ENCODE measurements at regions not wholly inside any gene's neighbourhood (a gene's known extent, or its start where the extent isn't known, plus 50 kb on each side); places are given as distances from the start of the nearest gene placed in this dataset.
"Not testable (repeated sequence)": the region's sequence is repeated elsewhere in the genome, so short reads cannot be mapped to it uniquely, and the experiment has no call there.

DNA sequence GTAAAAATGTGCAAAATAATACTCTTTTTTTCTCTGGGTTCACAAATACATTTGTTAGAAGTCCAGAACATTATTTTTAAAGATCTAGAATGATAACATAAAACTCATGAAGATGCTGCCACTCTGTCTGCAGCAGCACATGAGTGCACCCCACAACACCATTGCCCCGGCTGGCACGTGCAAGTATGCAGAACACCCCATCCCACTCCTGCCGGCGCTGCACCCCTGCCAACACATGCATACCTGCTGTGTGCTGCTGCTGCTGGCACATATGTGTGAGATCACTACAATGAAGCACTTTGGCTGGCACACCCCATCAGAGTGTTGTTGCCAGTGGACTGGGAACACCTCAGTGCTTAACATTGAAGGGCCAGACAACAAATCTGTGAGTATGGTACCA, 129.1 kb downstream of the CCT8L2 start:
- H3K4me3 ChIP-seq; DNase-seq; intact Hi-C loops (cut with DNase I); H3K27me3 ChIP-seq; H3K27ac ChIP-seq; H3K36me3 ChIP-seq; H3K4me1 ChIP-seq; H3K9me3 ChIP-seq: not testable (repeated sequence)
- WGBS, 2 donors, result 85 to 92% methylated on average over 4 of the region's 4 CpGs

GRCh38 chr22:16447451-16447850, 145.2 kb downstream of the CCT8L2 start:
- H3K4me1 ChIP-seq; H3K9me3 ChIP-seq; H3K27me3 ChIP-seq; DNase-seq; H3K36me3 ChIP-seq; H3K27ac ChIP-seq; intact Hi-C loops (cut with DNase I); H3K4me3 ChIP-seq: not testable (repeated sequence)
- 55 to 58% methylated on average over 7 of the region's 7 CpGs for WGBS, 2 donors

DNA sequence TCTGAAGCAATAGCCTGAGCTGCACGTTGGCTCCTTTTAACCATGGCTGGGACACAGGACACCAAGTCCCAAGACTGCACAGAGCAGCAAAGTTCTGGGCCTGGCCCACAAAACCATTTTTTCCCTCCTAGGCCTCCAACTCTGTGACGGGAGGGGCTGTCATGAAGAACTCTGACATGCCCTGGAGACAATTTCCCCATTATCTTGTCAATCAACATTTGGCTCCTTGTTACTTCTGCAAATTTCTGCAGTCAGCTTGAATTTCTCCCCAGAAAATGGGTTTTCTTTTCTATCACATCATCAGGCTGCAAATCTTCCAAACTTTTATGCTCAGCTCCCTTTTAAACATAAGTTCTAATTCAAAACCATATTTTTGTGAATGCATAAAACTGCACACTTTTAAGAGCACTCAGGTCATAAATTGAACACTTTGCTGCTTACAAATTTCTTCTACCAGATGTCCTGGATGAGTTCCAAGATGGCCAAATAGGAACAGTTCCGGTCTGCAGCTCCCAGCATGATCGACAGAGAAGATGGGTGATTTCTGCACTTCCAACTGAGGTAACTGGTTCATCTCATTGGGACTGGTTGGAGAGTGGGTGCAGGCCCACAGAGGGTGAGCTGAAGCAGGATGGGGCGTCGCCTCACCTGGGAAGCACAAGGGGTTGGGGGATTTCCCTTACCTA, 145.7 kb downstream of the CCT8L2 start:
- H3K4me1 ChIP-seq; H3K9me3 ChIP-seq; H3K4me3 ChIP-seq; H3K36me3 ChIP-seq; H3K27ac ChIP-seq; DNase-seq; intact Hi-C loops (cut with DNase I); H3K27me3 ChIP-seq: not testable (repeated sequence)
- 61 to 68% methylated on average over 6 of the region's 6 CpGs for WGBS, 2 donors

DNA sequence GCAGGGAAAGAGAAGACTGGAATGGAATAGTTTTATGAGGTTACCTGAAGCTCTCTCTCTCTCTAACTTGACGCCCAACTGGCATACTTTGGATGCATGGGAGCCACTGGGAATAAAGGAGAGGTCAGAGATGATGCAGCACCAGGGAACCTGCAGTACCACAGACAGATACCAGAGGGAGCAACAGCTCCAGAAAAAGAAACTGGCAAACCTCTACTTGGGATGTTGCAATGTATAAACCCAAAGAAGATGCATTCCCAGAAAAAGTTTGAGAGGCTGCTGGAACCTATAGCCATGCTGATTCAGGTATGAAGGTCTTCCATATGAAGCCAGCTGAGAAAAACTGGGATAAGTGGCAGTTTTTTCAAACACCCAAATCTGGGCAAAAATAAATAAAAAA, 151.6 kb downstream of the CCT8L2 start:
- WGBS, 2 donors, result 19 to 29% methylated on average over 1 of the region's 1 CpG
- H3K27ac ChIP-seq; H3K9me3 ChIP-seq; H3K4me1 ChIP-seq; H3K4me3 ChIP-seq; H3K36me3 ChIP-seq; DNase-seq; H3K27me3 ChIP-seq; intact Hi-C loops (cut with DNase I): not testable (repeated sequence)
- TF ChIP-seq, protein P1, sequence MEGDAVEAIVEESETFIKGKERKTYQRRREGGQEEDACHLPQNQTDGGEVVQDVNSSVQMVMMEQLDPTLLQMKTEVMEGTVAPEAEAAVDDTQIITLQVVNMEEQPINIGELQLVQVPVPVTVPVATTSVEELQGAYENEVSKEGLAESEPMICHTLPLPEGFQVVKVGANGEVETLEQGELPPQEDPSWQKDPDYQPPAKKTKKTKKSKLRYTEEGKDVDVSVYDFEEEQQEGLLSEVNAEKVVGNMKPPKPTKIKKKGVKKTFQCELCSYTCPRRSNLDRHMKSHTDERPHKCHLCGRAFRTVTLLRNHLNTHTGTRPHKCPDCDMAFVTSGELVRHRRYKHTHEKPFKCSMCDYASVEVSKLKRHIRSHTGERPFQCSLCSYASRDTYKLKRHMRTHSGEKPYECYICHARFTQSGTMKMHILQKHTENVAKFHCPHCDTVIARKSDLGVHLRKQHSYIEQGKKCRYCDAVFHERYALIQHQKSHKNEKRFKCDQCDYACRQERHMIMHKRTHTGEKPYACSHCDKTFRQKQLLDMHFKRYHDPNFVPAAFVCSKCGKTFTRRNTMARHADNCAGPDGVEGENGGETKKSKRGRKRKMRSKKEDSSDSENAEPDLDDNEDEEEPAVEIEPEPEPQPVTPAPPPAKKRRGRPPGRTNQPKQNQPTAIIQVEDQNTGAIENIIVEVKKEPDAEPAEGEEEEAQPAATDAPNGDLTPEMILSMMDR (IDR thresholded peaks at IDR 0.05), result peak in 2 of 4 experiments; percentile 10 to 24

DNA sequence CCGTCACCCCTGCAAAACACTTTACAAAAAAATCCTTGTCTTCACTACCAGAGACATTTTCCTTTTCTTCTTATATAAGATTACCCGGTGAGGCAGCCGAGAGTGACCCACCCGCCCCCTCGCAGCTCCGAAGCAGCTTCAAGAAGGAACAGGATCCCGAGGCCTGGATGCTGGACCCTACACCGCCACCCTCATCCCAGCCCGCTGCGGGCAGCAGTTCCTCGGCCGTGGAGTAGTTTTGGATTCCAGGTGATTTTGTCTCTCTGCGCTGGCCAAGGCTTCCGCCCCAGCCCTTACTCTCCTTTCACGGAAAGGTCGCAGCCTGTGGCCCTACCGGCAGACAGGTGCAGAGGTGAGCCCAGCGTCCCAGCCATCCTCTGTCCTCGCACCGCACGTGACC, 169.1 kb downstream of the CCT8L2 start:
- intact Hi-C loops (cut with DNase I); H3K4me3 ChIP-seq; H3K9me3 ChIP-seq; H3K4me1 ChIP-seq; H3K27ac ChIP-seq; DNase-seq; H3K27me3 ChIP-seq; H3K36me3 ChIP-seq: not testable (repeated sequence)
- WGBS, 2 donors, result 84 to 88% methylated on average over 21 of the region's 21 CpGs

DNA sequence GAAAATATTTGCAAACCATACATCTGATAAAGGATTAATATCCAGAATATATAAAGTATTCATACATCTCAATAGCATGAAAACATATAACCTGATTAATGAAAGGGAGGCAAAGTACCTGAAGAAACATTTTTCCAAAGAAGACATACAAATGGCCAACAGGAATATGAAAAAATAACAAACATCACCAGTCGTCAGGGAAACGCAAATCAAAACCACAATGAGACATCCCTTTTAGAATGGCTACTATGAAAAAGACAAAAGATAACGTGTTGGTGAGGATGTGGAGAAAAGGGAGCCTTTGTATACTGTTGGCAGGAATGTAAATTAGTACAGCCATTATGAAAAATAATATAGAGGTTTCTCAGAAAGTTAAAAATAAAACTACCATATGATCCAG, 175.1 kb downstream of the CCT8L2 start:
- not testable (repeated sequence) for H3K4me1 ChIP-seq, DNase-seq
- WGBS, 2 donors, result 55 to 59% methylated on average over 3 of the region's 3 CpGs

DNA sequence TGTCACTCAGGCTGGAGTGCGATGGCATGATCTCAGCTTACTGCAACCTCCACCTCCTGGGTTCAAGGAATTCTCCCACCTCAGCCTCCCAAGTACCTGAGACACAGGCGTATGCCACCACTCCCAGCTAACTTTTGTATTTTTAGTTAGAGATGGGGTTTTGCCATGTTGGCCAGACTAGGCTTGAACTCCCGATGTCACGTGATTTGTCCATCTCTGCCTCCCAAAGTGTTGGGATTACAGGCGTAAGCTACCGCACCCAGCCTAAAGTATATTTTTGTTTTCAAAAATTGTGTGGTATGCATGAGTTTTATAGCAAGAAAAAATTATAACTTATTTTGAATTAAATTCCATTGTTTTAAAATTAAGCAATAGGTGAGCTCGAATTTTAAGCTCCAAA, 188.0 kb downstream of the CCT8L2 start:
- DNase-seq; H3K36me3 ChIP-seq; H3K9me3 ChIP-seq; H3K27ac ChIP-seq; H3K27me3 ChIP-seq; H3K4me3 ChIP-seq; H3K4me1 ChIP-seq; intact Hi-C loops (cut with DNase I): not testable (repeated sequence)
- WGBS, 2 donors, result 78 to 81% methylated on average over 7 of the region's 7 CpGs

More for the DNA sequence above, 175.1 kb downstream of the CCT8L2 start:
- H3K36me3 ChIP-seq; H3K4me3 ChIP-seq; H3K27me3 ChIP-seq; H3K9me3 ChIP-seq; H3K27ac ChIP-seq; intact Hi-C loops (cut with DNase I): not testable (repeated sequence)

DNA sequence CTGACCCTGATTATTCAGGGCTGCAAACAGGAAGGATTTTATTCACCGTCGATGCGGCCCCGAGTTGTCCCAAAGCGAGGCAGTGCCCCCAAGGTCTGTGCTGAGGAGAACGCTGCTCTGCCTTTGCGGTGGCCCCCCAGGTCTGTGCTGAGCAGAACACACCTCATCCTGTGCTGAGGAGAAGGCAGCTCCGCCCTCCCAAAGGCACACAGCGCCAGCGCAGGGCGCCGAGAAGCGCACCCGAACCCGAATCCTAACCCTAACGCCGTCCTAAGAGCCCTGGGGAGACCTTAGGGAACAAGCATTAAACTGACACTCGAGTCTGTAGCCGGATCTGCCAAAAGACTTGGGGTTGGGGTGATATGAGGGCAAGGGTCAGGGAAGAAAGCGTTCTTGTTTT, 188.9 kb downstream of the CCT8L2 start:
- H3K9me3 ChIP-seq; H3K4me1 ChIP-seq; H3K27me3 ChIP-seq; intact Hi-C loops (cut with DNase I); H3K27ac ChIP-seq; H3K4me3 ChIP-seq; DNase-seq; H3K36me3 ChIP-seq: not testable (repeated sequence)
- WGBS, 2 donors, result 61 to 84% methylated on average over 20 of the region's 20 CpGs

GRCh38 chr22:16402874-16403399, 189.7 kb downstream of the CCT8L2 start:
- H3K9me3 ChIP-seq; H3K4me3 ChIP-seq; H3K27ac ChIP-seq; DNase-seq; H3K4me1 ChIP-seq; intact Hi-C loops (cut with DNase I); H3K36me3 ChIP-seq; H3K27me3 ChIP-seq: not testable (repeated sequence)
- WGBS, 2 donors, result 51 to 52% methylated on average over 6 of the region's 6 CpGs

GRCh38 chr22:16393476-16393875, 199.1 kb downstream of the CCT8L2 start:
- 67 to 68% methylated on average over 2 of the region's 2 CpGs for WGBS, 2 donors
- DNase-seq; H3K36me3 ChIP-seq; H3K4me1 ChIP-seq; H3K27me3 ChIP-seq; intact Hi-C loops (cut with DNase I); H3K9me3 ChIP-seq; H3K27ac ChIP-seq; H3K4me3 ChIP-seq: not testable (repeated sequence)

GRCh38 chr22:16391417-16391930, 201.1 kb downstream of the CCT8L2 start:
- WGBS, 2 donors, result 67 to 79% methylated on average over 20 of the region's 20 CpGs
- intact Hi-C loops (cut with DNase I), result not testable (repeated sequence)

DNA sequence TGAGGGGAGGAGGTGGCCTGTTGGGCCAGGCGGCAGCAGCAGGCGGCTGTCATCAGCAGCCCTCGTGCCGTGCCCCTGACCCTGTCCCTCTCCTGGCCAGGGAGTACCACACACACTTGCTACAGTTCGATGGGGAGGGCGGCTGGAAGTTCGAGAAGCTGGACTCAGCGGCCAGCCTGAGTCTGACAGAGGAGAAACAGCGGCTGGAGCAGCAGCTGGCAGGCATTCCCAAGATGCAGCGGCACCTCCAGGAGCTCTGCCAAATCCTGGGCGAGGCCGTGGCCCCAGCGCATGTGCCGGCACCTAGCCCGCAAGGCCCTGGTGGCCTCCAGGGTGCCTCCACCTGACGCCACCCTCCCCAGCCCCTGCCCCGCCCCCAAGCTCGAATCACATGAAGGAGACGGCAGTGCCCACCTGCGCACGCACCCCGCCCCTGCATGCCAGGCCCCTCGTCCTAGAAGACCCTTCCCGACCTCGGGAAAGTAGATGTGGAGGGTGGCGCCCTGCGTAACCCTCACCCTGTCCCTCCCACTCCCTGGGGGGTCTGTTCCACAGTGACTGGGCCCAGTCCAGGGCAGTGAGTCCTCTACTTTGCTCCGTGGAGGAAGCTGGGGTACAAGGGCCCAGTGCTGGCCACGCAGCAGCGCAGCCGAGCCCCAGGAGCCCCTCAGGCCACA, 201.9 kb downstream of the CCT8L2 start:
- H3K4me3 ChIP-seq; intact Hi-C loops (cut with DNase I); H3K36me3 ChIP-seq; H3K27ac ChIP-seq; H3K9me3 ChIP-seq; H3K4me1 ChIP-seq; DNase-seq: not testable (repeated sequence)
- 90% methylated on average over 31 of the region's 31 CpGs for WGBS, 2 donors
- H3K27me3 ChIP-seq, result peaks cover 3 to 13% (median 8%) of the 10 kb centered on the region in 3 donors

More at GRCh38 chr22:16391417-16391930, 201.1 kb downstream of the CCT8L2 start:
- not testable (repeated sequence) for H3K4me3 ChIP-seq, H3K9me3 ChIP-seq, H3K36me3 ChIP-seq, H3K27ac ChIP-seq, H3K4me1 ChIP-seq, DNase-seq
- H3K27me3 ChIP-seq, result peaks cover 3 to 13% (median 8%) of the 10 kb centered on the region in 3 donors

Measured in sigmoid colon (tissue), 6 donors.